Mucosa of rectum (tissue), 2 donors: ENCODE measurements at regions not wholly inside any gene's neighbourhood (a gene's known extent, or its start where the extent isn't known, plus 50 kb on each side); places are given as distances from the start of the nearest gene placed in this dataset.

Experiments
- H3K27ac ChIP-seq, 2 donors: one replicate each; pipeline ENCODE4 v1.7.0; 2013; ENCODE audit warnings: inconsistent platforms in 2 of 2, low read depth in 2 of 2, low read length in 2 of 2
- H3K27me3 ChIP-seq, 2 donors: one replicate each; pipeline ENCODE4 v1.7.0; 2013; ENCODE audit warnings: low read length in 2 of 2; ENCODE audit not compliant: control insufficient read depth in 2 of 2, insufficient read depth in 2 of 2
- H3K36me3 ChIP-seq, 2 donors: one replicate each; pipeline ENCODE4 v1.7.0; 2013; ENCODE audit warnings: low read length in 2 of 2; ENCODE audit not compliant: control insufficient read depth in 2 of 2, insufficient read depth in 2 of 2
- H3K4me1 ChIP-seq, 2 donors: one replicate each; pipeline ENCODE4 v1.7.0; 2013; ENCODE audit warnings: low read length in 2 of 2, mild to moderate bottlenecking in 1 of 2; ENCODE audit not compliant: control insufficient read depth in 2 of 2, insufficient read depth in 2 of 2
- H3K4me3 ChIP-seq, 2 donors: one replicate each; pipeline ENCODE4 v1.7.0; 2013; ENCODE audit warnings: low read length in 2 of 2
- H3K9ac ChIP-seq, 2 donors: one replicate each; pipeline ENCODE4 v1.7.0; 2013; ENCODE audit warnings: low read length in 2 of 2, low read depth in 1 of 2, mild to moderate bottlenecking in 1 of 2
- H3K9me3 ChIP-seq, 2 donors: one replicate each; pipeline ENCODE4 v1.7.0; 2013; ENCODE audit warnings: low read length in 2 of 2; ENCODE audit not compliant: control insufficient read depth in 2 of 2
- donor health status: healthy.
- donor health status: Normal muscosa, but diverticular disease.

DNA sequence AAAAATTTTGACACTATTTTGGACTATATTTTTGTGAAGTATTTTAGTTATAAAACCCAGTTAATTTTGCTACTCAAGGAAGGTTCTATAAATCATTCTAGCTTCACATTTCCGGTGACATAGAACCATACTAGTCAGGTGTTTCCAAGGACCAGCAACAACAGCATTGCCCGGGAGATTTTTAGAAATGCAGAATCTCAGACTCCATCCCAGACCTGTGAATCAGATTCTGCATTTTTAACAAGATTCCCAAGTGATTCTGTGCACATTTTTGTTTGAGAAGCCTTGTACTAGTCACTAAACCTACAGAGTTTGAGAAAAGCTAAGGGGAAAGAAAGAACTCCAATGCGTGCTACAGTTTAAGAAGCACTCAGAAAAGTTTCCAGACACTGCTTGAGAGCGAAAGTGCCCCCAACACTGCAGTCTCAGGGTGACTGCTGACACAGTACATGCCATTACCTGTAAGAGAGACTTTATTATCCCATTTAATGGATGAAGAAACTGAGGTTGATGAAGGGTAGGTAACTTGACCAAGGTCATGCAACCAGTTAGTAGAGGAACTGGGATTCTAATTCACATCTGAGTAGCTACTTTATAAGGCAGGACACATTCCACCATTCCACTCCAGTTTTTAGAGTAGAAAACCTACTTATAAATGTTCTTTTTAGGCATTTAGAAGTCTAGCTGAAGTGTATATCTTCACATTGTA, 49.7 kb upstream of the USP3 start:
- Histone ChIP-seq H3K27me3 (no peaks in the 10 kb centered on the region), H3K9me3 (no peaks in the 10 kb centered on the region), H3K27ac (no peak overlapping the region), H3K4me3 (no peak overlapping the region), H3K4me1 (peaks cover 2 to 3% of the 10 kb centered on the region in 2 donors), H3K9ac (no peak overlapping the region), H3K36me3 (no peaks in the 10 kb centered on the region)
